Omental fat pad (tissue), 3 donors: ENCODE measurements at regions not wholly inside any gene's neighbourhood (a gene's known extent, or its start where the extent isn't known, plus 50 kb on each side); places are given as distances from the start of the nearest gene placed in this dataset.

Experiments used
- ATAC-seq: fragments of 150-250 bp; one replicate; pipeline ENCODE4 v1.9.1; 2016; ENCODE audit warnings: mild to moderate bottlenecking, moderate library complexity; ENCODE audit not compliant: low FRiP score
- DNase-seq: peaks from one replicate; pipeline ENCODE4 v3.0.0-alpha.2; 2019; ENCODE audit warnings: low spot score
- CTCF ChIP-seq, 3 donors: fragments of 450-650 bp; IDR thresholded peaks; one replicate each; pipeline ENCODE4 v1.5.1; 2016 to 2017; ENCODE audit warnings: antibody characterized with exemption in 3 of 3, mild to moderate bottlenecking in 3 of 3, moderate library complexity in 2 of 3

DNA sequence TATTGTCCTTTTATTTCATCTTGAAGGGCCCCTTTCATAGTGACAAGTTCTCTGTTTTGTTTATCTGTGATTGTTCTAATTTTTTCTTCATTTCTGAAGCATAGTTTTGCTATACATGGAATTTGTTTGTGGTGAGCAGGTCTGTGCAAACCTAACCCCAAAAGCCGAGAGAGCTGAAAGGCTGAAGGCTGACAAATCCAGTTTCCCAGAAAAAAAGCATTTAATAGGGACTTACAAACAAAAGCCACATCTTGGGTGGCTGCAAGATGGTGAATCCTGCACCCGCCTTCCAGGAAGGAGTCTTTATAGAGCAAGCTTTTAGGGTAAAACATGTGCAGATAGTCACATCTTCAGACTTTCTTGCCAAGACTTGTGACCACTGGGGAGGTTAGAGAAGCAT is 473.4 kb upstream of the TRIB2 start:
- TF ChIP-seq CTCF (IDR thresholded peaks at IDR 0.05), result no peak
- DNase-seq (no peak), ATAC-seq (no peak)

GRCh38 chr2:12244070-12244469 is 472.7 kb upstream of the TRIB2 start:
- ATAC-seq, result no peak
- no peak for TF ChIP-seq CTCF (IDR thresholded peaks at IDR 0.05)

GRCh38 chr2:12251121-12251520 is 465.6 kb upstream of the TRIB2 start:
- no peak for TF ChIP-seq CTCF (IDR thresholded peaks at IDR 0.05)
- ATAC-seq (no peak), DNase-seq (no peak)

More at GRCh38 chr2:12244070-12244469, 472.7 kb upstream of the TRIB2 start:
- no peak for DNase-seq

DNA sequence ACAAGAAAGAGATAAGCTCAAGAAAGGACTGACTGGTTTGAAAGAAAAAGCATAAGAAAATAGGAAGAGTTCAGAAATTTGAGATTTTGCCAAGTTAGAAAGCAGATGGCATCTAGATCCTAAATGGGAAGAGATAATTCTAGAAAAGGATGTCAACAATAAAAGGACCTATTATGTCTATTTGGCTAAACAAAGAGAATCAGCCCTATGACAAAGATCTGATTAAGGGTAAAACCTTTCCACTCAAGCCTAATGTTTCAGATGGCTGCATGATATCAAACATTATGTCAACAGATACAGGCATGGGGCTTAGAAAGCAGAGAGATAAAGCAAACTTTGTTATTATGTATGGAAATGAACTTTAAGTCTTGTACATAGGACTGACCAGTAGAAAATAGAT is 465.0 kb upstream of the TRIB2 start:
- ATAC-seq (no peak), DNase-seq (no peak)
- TF ChIP-seq CTCF (IDR thresholded peaks at IDR 0.05), result no peak

GRCh38 chr2:12253167-12253778 is 463.5 kb upstream of the TRIB2 start:
- DNase-seq (no peak), ATAC-seq (no peak)
- TF ChIP-seq CTCF (IDR thresholded peaks at IDR 0.05), result no peak

- no peak for DNase-seq
- TF ChIP-seq CTCF (IDR thresholded peaks at IDR 0.05), result no peak
- ATAC-seq, result no peak
Measured at GRCh38 chr2:12254280-12254860, 462.4 kb upstream of the TRIB2 start.

- ATAC-seq, result no peak
- DNase-seq, result no peak
- no peak for TF ChIP-seq CTCF (IDR thresholded peaks at IDR 0.05)
Measured at GRCh38 chr2:12256206-12256605, 460.5 kb upstream of the TRIB2 start.
